H1 (cell line): ENCODE measurements at regions not wholly inside any gene's neighbourhood (a gene's known extent, or its start where the extent isn't known, plus 50 kb on each side); places are given as distances from the start of the nearest gene placed in this dataset.

Source experiments
- CBX5 ChIP-seq: fragments of 300-800, 300-1000 bp; sonication (generic); IDR thresholded peaks from 2 replicates; pipeline ENCODE4 v1.7.1; 2016; ENCODE audit warnings: antibody characterized with exemption, low read length, low read depth
- RNF2 ChIP-seq: fragments of 200-900, 300-1000 bp; sonication (generic); IDR thresholded peaks from 2 replicates; pipeline ENCODE4 v1.7.1; 2016; ENCODE audit warnings: borderline replicate concordance, low read depth, mild to moderate bottlenecking, antibody characterized with exemption, low read length; ENCODE audit not compliant: poor library complexity, severe bottlenecking; ENCODE audit errors: missing control alignments
- SIN3A ChIP-seq, 2 experiments: IDR thresholded peaks in 1 of 2; conservative IDR thresholded peaks in 1 of 2; 2 replicates each; pipeline ENCODE4 v1.6.1; 2011 to 2012; ENCODE audit warnings: low read length in 2 of 2, improper control_type of control experiment in 1 of 2, low read depth in 1 of 2, mild to moderate bottlenecking in 1 of 2

DNA sequence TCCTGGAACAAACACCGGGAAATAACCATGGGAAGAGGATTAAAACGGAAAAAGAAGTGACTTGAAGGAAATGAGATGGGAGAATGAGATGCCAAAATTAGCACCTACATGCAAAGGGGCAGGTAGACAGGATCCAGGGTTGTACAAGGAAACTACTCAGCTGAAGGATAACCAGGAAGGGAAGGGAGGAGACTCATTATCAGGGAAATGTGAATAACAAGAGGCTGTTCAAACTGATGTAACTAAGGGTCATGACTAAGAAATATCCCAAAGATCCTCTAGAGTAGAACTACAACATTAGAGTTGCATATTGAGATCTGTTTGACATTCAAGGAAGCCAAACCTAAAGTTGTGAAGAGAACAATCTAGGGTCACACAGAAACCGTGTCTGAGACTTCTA, 166.2 kb upstream of the SP8 start (continued):
- no peak for TF ChIP-seq CBX5
- no peak for TF ChIP-seq RNF2
- TF ChIP-seq SIN3A (conservative IDR thresholded peaks at IDR 0.05 in 1 of 2, IDR thresholded peaks at IDR 0.05 in 1 of 2; ENCODE audit: low read depth in 1 of 2, low read length in 2 of 2) = no peak
